Aorta (tissue), 5 donors: ENCODE measurements at regions not wholly inside any gene's neighbourhood (a gene's known extent, or its start where the extent isn't known, plus 50 kb on each side); places are given as distances from the start of the nearest gene placed in this dataset.

Experiments used
- ATAC-seq: fragments of 200-7000 bp; cut with Tn5 transposase; one replicate; pipeline ENCODE4 v1.9.1; 2022; ENCODE audit warnings: moderate library complexity; ENCODE audit not compliant: low FRiP score
- DNase-seq, 2 donors: peaks; one replicate each; pipeline ENCODE4 v3.0.0-alpha.2; 2020
- H3K27ac ChIP-seq, 2 donors: one replicate each; pipeline ENCODE4 v1.5.1; 2013; ENCODE audit warnings: low read length in 2 of 2, mild to moderate bottlenecking in 2 of 2, moderate library complexity in 2 of 2, control low read depth in 1 of 2, inconsistent platforms in 1 of 2, low read depth in 1 of 2
- H3K27me3 ChIP-seq, 2 donors: one replicate each; pipeline ENCODE4 v1.6.1; 2013; ENCODE audit warnings: control low read depth in 1 of 2, low read length in 1 of 2, mild to moderate bottlenecking in 1 of 2, moderate library complexity in 1 of 2; ENCODE audit not compliant: insufficient read depth in 2 of 2, control insufficient read depth in 1 of 2
- H3K36me3 ChIP-seq, 2 donors: one replicate each; pipeline ENCODE4 v1.6.1; 2013; ENCODE audit warnings: control low read depth in 1 of 2, low read length in 1 of 2, mild to moderate bottlenecking in 1 of 2; ENCODE audit not compliant: insufficient read depth in 2 of 2, control insufficient read depth in 1 of 2
- H3K4me1 ChIP-seq, 2 donors: one replicate each; pipeline ENCODE4 v1.6.1; 2013; ENCODE audit warnings: low read length in 2 of 2, control low read depth in 1 of 2, mild to moderate bottlenecking in 1 of 2, moderate library complexity in 1 of 2; ENCODE audit not compliant: insufficient read depth in 2 of 2, control insufficient read depth in 1 of 2
- H3K4me3 ChIP-seq, 2 donors: one replicate each; pipeline ENCODE4 v1.5.1; 2013; ENCODE audit warnings: low read length in 2 of 2, control low read depth in 1 of 2, mild to moderate bottlenecking in 1 of 2
- H3K9me3 ChIP-seq: one replicate; pipeline ENCODE4 v1.6.1; 2013; ENCODE audit warnings: mild to moderate bottlenecking, low read length; ENCODE audit not compliant: control insufficient read depth
- WGBS, 2 donors: extraction: QIAGEN DNeasy Blood & Tissue Kit; methylation state at CpG; one replicate each; pipeline ENCODE4 v1.1.7; 2013; 5-methylcytosine and 5-hydroxymethylcytosine counted together
- intact Hi-C, 2 donors: fragments of 100-400 bp; cut with DNase I; formaldehyde crosslinking; loops; one replicate each; pipeline versions ENCODE4 v1.14.2 to v1.15.0; 2022
- donor health status: healthy with polysubstance abuse.
- donor health status: Bipolar disorder and iron deficiency.
- donor health status: DM: no; HTN: no; CAD: no.
- donor health status: DM: no; HTN: no; CAD: no.
- donor health status: DM: yes; HTN: yes; CAD: no.

GRCh38 chr15:62298811-62299210 lies 133.7 kb upstream of the C2CD4B start:
- Histone ChIP-seq H3K27ac (no peak overlapping the region), H3K36me3 (no peaks in the 10 kb centered on the region), H3K9me3 (no peaks in the 10 kb centered on the region), H3K4me3 (no peak overlapping the region), H3K27me3 (peaks cover 0 to 2% of the 10 kb centered on the region in 2 donors), H3K4me1 (no peaks in the 10 kb centered on the region)
- intact Hi-C loops: no loop called here
- DNase-seq (no peak), ATAC-seq (no peak)
- WGBS, 2 donors: 92 to 98% methylated on average over 5 of the region's 5 CpGs

GRCh38 chr15:62299541-62299940 lies 134.5 kb upstream of the C2CD4B start:
- intact Hi-C loops: no loop called here
- Histone ChIP-seq H3K9me3 (no peaks in the 10 kb centered on the region), H3K4me3 (no peak overlapping the region), H3K36me3 (no peaks in the 10 kb centered on the region), H3K27me3 (peaks cover 0 to 2% of the 10 kb centered on the region in 2 donors), H3K27ac (no peak overlapping the region), H3K4me1 (no peaks in the 10 kb centered on the region)
- ATAC-seq (no peak), DNase-seq (no peak)
- 59 to 81% methylated on average over 10 of the region's 10 CpGs for WGBS, 2 donors

GRCh38 chr15:62301993-62302675 lies 137.0 kb upstream of the C2CD4B start:
- Histone ChIP-seq H3K27me3 (peaks cover 0 to 2% of the 10 kb centered on the region in 2 donors), H3K4me3 (no peak overlapping the region), H3K36me3 (no peaks in the 10 kb centered on the region), H3K27ac (no peak overlapping the region), H3K9me3 (no peaks in the 10 kb centered on the region), H3K4me1 (no peaks in the 10 kb centered on the region)
- DNase-seq (no peak), ATAC-seq (peak; percentile 62)
- WGBS, 2 donors: 65% methylated on average over 3 of the region's 3 CpGs
- intact Hi-C loops: loop anchor here in 1 of 2 donors (10.0 kb wide), 2 partner anchors 227 to 427 kb away; no protein-coding TSS in a partner anchor

GRCh38 chr15:62306851-62307504 lies 141.9 kb upstream of the C2CD4B start:
- Histone ChIP-seq H3K4me1 (no peaks in the 10 kb centered on the region), H3K27ac (no peak overlapping the region), H3K36me3 (no peaks in the 10 kb centered on the region), H3K9me3 (no peaks in the 10 kb centered on the region), H3K4me3 (no peak overlapping the region), H3K27me3 (no peaks in the 10 kb centered on the region)
- ATAC-seq (peak; percentile 84), DNase-seq (peak in 1 of 2 donors; percentile 61)
- 11 to 12% methylated on average over 9 of the region's 9 CpGs for WGBS, 2 donors
- intact Hi-C loops: loop anchor here in 1 of 2 donors (10.0 kb wide), 2 partner anchors 232 to 432 kb away; no protein-coding TSS in a partner anchor

- intact Hi-C loops: loop anchor here in 1 of 2 donors (10.0 kb wide), 2 partner anchors 233 to 433 kb away; no protein-coding TSS in a partner anchor
- no peak overlapping the region for H3K27ac ChIP-seq
- no peak overlapping the region for H3K4me3 ChIP-seq
- DNase-seq: no peak
- H3K36me3 ChIP-seq: no peaks in the 10 kb centered on the region
- H3K27me3 ChIP-seq: no peaks in the 10 kb centered on the region
- no peak for ATAC-seq
- H3K9me3 ChIP-seq: no peaks in the 10 kb centered on the region
- no peaks in the 10 kb centered on the region for H3K4me1 ChIP-seq
- 87 to 97% methylated on average over 2 of the region's 2 CpGs for WGBS, 2 donors
These were observed 142.5 kb upstream of the C2CD4B start for GRCh38 chr15:62307551-62307950.

- Histone ChIP-seq H3K9me3 (no peaks in the 10 kb centered on the region), H3K36me3 (no peaks in the 10 kb centered on the region), H3K4me1 (no peaks in the 10 kb centered on the region), H3K27ac (no peak overlapping the region), H3K4me3 (no peak overlapping the region), H3K27me3 (no peaks in the 10 kb centered on the region)
- ATAC-seq (no peak), DNase-seq (no peak)
- 77 to 83% methylated on average over 2 of the region's 2 CpGs for WGBS, 2 donors
- intact Hi-C loops: no loop called here
These were observed 151.5 kb upstream of the C2CD4B start for GRCh38 chr15:62316413-62317060.

GRCh38 chr15:62320259-62320658 lies 155.2 kb upstream of the C2CD4B start:
- H3K27ac ChIP-seq: no peak overlapping the region
- no peaks in the 10 kb centered on the region for H3K27me3 ChIP-seq
- ATAC-seq (no peak), DNase-seq (no peak)
- 32 to 40% methylated on average over 2 of the region's 2 CpGs for WGBS, 2 donors
- intact Hi-C loops: no loop called here
- no peaks in the 10 kb centered on the region for H3K4me1 ChIP-seq
- no peak overlapping the region for H3K4me3 ChIP-seq
- H3K36me3 ChIP-seq: no peaks in the 10 kb centered on the region
- no peaks in the 10 kb centered on the region for H3K9me3 ChIP-seq

GRCh38 chr15:62323353-62323890 lies 158.3 kb upstream of the C2CD4B start:
- intact Hi-C loops: no loop called here
- no peak overlapping the region for H3K27ac ChIP-seq
- DNase-seq (no peak), ATAC-seq (no peak)
- H3K36me3 ChIP-seq: no peaks in the 10 kb centered on the region
- WGBS, 2 donors: 64 to 67% methylated on average over 8 of the region's 8 CpGs
- H3K27me3 ChIP-seq: no peaks in the 10 kb centered on the region
- no peaks in the 10 kb centered on the region for H3K9me3 ChIP-seq
- no peaks in the 10 kb centered on the region for H3K4me1 ChIP-seq
- no peak overlapping the region for H3K4me3 ChIP-seq
